Left ventricle myocardium inferior (tissue), 1 donor: ENCODE measurements at regions not wholly inside any gene's neighbourhood (a gene's known extent, or its start where the extent isn't known, plus 50 kb on each side); places are given as distances from the start of the nearest gene placed in this dataset.

Source experiments
- DNase-seq: peaks from one replicate; pipeline ENCODE4 v3.0.0-alpha.2; 2020
- H3K27ac ChIP-seq: fragments of 200-600 bp; replicated peaks from 2 replicates; pipeline ENCODE4 v1.8.0; 2021
- H3K27me3 ChIP-seq: fragments of 200-600 bp; 2 replicates; pipeline ENCODE4 v1.8.0; 2021; ENCODE audit warnings: low read depth
- H3K36me3 ChIP-seq: fragments of 200-600 bp; 2 replicates; pipeline ENCODE4 v1.8.0; 2021
- H3K4me1 ChIP-seq: fragments of 200-600 bp; 2 replicates; pipeline ENCODE4 v1.8.0; 2021
- H3K4me3 ChIP-seq: fragments of 200-600 bp; 2 replicates; pipeline ENCODE4 v1.8.0; 2021; ENCODE audit warnings: mild to moderate bottlenecking, moderate library complexity
- H3K9me3 ChIP-seq: fragments of 200-600 bp; replicated peaks from 2 replicates; pipeline ENCODE4 v1.8.0; 2021
- CTCF ChIP-seq: fragments of 200-600 bp; IDR thresholded peaks from 2 replicates; pipeline ENCODE4 v1.8.0; 2021; ENCODE audit warnings: antibody characterized with exemption, mild to moderate bottlenecking, borderline replicate concordance
- intact Hi-C: fragments of 100-400 bp; cut with micrococcal nuclease; formaldehyde crosslinking; loops from one replicate; pipeline ENCODE4 v1.11.0; 2022
- donor health status: DM: no; HTN: yes; CAD: no; lungs with severe emphysema.

DNA sequence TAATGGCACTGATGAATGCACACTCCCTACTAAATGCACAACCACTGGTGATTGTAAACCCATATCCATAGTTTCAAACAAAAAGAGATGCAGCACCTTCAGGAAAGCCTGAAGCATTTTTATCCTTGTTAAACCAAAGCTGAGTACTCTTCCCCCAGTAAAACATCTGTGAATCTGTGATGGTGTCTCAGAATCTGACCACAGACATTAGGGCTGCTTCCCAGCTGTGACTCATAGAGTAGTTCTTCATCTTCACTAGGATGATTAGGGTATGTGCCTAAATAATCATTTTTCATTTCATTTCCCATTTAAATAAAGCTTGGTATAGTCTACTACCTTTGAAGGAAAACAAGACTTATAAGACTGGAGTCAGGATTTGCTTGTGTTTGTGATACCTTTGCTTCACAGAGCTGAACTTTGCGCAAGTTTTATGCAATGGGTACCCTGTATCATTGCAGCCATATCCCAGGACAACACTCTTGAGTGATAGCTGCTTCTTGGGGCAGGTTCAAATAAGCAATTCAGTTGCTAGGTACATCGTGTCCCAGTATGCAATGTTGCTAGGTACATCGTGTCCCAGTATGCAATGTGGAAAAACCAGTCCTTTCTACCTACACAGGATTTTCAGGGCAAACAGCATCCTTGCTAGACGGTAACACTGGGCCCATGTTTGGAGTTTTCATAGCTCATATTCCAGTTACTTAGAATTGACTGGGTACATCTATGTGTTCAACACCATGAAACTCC is 277.1 kb downstream of the IRS2 start:
- DNase-seq = no peak
- Histone ChIP-seq H3K4me1 (no peaks in the 10 kb centered on the region), H3K27me3 (no peaks in the 10 kb centered on the region), H3K36me3 (no peaks in the 10 kb centered on the region), H3K9me3 (no peaks in the 10 kb centered on the region), H3K4me3 (no peak overlapping the region), H3K27ac (no peak overlapping the region)
- intact Hi-C loops = no loop called here
- no peak for TF ChIP-seq CTCF

- intact Hi-C loops = no loop called here
- Histone ChIP-seq H3K27me3 (no peaks in the 10 kb centered on the region), H3K4me3 (no peak overlapping the region), H3K36me3 (no peaks in the 10 kb centered on the region), H3K4me1 (no peaks in the 10 kb centered on the region), H3K27ac (no peak overlapping the region), H3K9me3 (peaks cover 11% of the 10 kb centered on the region)
- TF ChIP-seq CTCF = no peak
- no peak for DNase-seq
Observed at GRCh38 chr13:109500146-109500773, 286.1 kb downstream of the IRS2 start.

- Histone ChIP-seq H3K36me3 (no peaks in the 10 kb centered on the region), H3K4me3 (no peak overlapping the region), H3K27ac (no peak overlapping the region), H3K27me3 (no peaks in the 10 kb centered on the region), H3K9me3 (peaks cover 5% of the 10 kb centered on the region), H3K4me1 (no peaks in the 10 kb centered on the region)
- TF ChIP-seq CTCF = no peak
- intact Hi-C loops = no loop called here
- DNase-seq = no peak
Observed at GRCh38 chr13:109497917-109498316, 288.5 kb downstream of the IRS2 start.

GRCh38 chr13:109496216-109496615 is 290.2 kb downstream of the IRS2 start:
- Histone ChIP-seq H3K36me3 (no peaks in the 10 kb centered on the region), H3K9me3 (no peaks in the 10 kb centered on the region), H3K4me1 (no peaks in the 10 kb centered on the region), H3K4me3 (no peak overlapping the region), H3K27me3 (no peaks in the 10 kb centered on the region), H3K27ac (no peak overlapping the region)
- no peak for TF ChIP-seq CTCF
- no peak for DNase-seq
- intact Hi-C loops = no loop called here

DNA sequence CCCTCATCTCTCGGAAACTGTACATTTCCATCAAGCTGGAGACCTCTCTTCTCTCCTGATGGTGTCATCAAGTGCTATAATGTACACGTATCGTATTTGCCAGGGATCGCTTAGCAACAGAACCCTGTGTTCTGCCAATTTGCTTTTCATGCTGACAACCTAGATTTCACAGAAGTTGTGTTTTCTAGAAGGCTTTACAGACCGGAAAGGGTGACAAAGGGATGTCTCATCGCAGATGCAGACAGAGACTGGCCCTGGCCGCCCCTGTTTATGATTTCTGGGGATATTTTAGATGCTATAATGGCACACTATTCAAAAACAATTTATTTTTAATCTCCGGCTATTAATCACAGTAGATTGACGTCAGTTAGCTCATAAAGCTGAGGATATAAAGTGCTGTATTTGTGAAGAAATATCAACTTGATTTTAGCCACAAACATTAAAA is 291.4 kb downstream of the IRS2 start:
- Histone ChIP-seq H3K36me3 (no peaks in the 10 kb centered on the region), H3K9me3 (no peaks in the 10 kb centered on the region), H3K4me1 (no peaks in the 10 kb centered on the region), H3K4me3 (no peak overlapping the region), H3K27ac (no peak overlapping the region), H3K27me3 (no peaks in the 10 kb centered on the region)
- TF ChIP-seq CTCF = no peak
- intact Hi-C loops = no loop called here
- no peak for DNase-seq
